Mucosa of descending colon (tissue), 3 donors: ENCODE measurements at regions not wholly inside any gene's neighbourhood (a gene's known extent, or its start where the extent isn't known, plus 50 kb on each side); places are given as distances from the start of the nearest gene placed in this dataset.

Experiments
- ATAC-seq: fragments of 200-7000 bp; cut with Tn5 transposase; one replicate; pipeline ENCODE4 v1.9.1; 2020; ENCODE audit warnings: mild to moderate bottlenecking, moderate library complexity
- DNase-seq, 3 donors: peaks; one replicate each; pipeline ENCODE4 v3.0.0-alpha.2; 2020
- H3K36me3 ChIP-seq: fragments of 200-600 bp; one replicate; pipeline ENCODE4 v1.8.0; 2021; ENCODE audit warnings: low read depth, mild to moderate bottlenecking
- H3K4me1 ChIP-seq: fragments of 200-600 bp; one replicate; pipeline ENCODE4 v1.8.0; 2021; ENCODE audit warnings: low read depth, mild to moderate bottlenecking
- H3K4me3 ChIP-seq: fragments of 200-600 bp; one replicate; pipeline ENCODE4 v1.8.0; 2021; ENCODE audit warnings: mild to moderate bottlenecking
- H3K9me3 ChIP-seq: fragments of 200-600 bp; one replicate; pipeline ENCODE4 v1.8.0; 2021; ENCODE audit warnings: mild to moderate bottlenecking
- intact Hi-C, 2 donors: fragments of 100-400 bp; cut with DNase I in 1 of 2; cut with micrococcal nuclease in 1 of 2; formaldehyde crosslinking; loops; one replicate each; pipeline versions ENCODE4 v1.11.0 to v1.11.1; 2022; cut with DNase I, micrococcal nuclease
- TF ChIP-seq, protein P1 (sequence below): fragments of 200-600 bp; IDR thresholded peaks from one replicate; pipeline ENCODE4 v1.8.0; 2022; ENCODE audit warnings: antibody characterized with exemption, mild to moderate bottlenecking
- donor health status: DM: no; HTN: no; CAD: no; lungs with moderate emphysema.
- donor health status: DM: no; HTN: no; CAD: no.
- donor health status: DM: no; HTN: yes; CAD: no.

GRCh38 chrX:7789200-7789599 lies 53.8 kb upstream of the VCX start:
- intact Hi-C loops = no loop called here
- ATAC-seq = no peak
- H3K4me1 ChIP-seq = no peaks in the 10 kb centered on the region
- no peak for DNase-seq
- no peaks in the 10 kb centered on the region for H3K36me3 ChIP-seq
- TF ChIP-seq, protein P1, sequence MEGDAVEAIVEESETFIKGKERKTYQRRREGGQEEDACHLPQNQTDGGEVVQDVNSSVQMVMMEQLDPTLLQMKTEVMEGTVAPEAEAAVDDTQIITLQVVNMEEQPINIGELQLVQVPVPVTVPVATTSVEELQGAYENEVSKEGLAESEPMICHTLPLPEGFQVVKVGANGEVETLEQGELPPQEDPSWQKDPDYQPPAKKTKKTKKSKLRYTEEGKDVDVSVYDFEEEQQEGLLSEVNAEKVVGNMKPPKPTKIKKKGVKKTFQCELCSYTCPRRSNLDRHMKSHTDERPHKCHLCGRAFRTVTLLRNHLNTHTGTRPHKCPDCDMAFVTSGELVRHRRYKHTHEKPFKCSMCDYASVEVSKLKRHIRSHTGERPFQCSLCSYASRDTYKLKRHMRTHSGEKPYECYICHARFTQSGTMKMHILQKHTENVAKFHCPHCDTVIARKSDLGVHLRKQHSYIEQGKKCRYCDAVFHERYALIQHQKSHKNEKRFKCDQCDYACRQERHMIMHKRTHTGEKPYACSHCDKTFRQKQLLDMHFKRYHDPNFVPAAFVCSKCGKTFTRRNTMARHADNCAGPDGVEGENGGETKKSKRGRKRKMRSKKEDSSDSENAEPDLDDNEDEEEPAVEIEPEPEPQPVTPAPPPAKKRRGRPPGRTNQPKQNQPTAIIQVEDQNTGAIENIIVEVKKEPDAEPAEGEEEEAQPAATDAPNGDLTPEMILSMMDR = no peak
- H3K4me3 ChIP-seq = no peak overlapping the region
- H3K9me3 ChIP-seq = no peaks in the 10 kb centered on the region

- Histone ChIP-seq H3K4me3 (no peak overlapping the region), H3K4me1 (no peaks in the 10 kb centered on the region), H3K9me3 (no peaks in the 10 kb centered on the region), H3K36me3 (no peaks in the 10 kb centered on the region)
- TF ChIP-seq, protein P1 = no peak
- intact Hi-C loops = no loop called here
- DNase-seq (no peak), ATAC-seq (no peak)
Measured at GRCh38 chrX:7788334-7788733, 54.6 kb upstream of the VCX start.

DNA sequence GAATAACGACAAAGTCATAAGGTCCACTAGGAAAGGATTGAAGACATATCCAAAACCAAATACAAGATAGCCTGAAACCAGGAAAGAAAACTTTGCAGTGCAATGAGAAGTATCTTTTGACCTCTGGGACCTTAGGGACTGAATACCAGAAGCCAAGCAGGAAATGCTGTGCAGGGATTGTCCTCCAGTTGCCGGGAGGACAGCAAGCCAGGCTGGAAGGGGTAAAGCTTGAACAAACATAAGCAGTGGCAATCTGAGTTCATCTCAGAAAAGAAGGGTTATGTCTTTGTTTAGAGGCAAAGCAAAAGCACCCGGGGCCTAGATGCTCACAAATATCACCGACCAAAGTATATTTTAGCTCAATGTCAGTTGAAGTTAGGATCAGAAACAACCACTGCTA lies 55.3 kb upstream of the VCX start:
- intact Hi-C loops = no loop called here
- ATAC-seq (no peak), DNase-seq (no peak)
- TF ChIP-seq, protein P1 = no peak
- Histone ChIP-seq H3K4me1 (no peaks in the 10 kb centered on the region), H3K9me3 (no peaks in the 10 kb centered on the region), H3K36me3 (no peaks in the 10 kb centered on the region), H3K4me3 (no peak overlapping the region)

DNA sequence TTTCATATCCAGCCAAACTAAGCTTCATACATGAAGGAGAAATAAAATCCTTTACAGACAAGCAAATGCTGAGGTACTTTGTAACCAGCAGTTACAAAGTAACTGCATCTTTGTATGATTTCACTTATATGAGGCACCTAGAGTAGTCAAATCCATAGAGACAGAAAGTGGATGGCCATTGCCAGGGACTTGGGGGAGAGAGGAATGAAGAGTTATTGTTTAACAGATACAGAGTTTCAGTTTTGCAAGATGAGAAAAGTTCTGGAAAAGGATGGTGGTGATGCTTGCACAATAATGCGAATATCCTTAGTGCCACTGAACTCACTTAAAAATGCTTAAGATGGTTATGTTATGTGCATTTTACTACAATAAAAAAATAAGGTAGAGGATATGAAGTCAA lies 58.4 kb upstream of the VCX start:
- intact Hi-C loops = no loop called here
- Histone ChIP-seq H3K36me3 (no peaks in the 10 kb centered on the region), H3K4me1 (no peaks in the 10 kb centered on the region), H3K4me3 (no peak overlapping the region), H3K9me3 (no peaks in the 10 kb centered on the region)
- TF ChIP-seq, protein P1 = no peak
- ATAC-seq = no peak
- DNase-seq = no peak

- intact Hi-C loops = no loop called here
- Histone ChIP-seq H3K4me3 (no peak overlapping the region), H3K9me3 (no peaks in the 10 kb centered on the region), H3K36me3 (no peaks in the 10 kb centered on the region), H3K4me1 (no peaks in the 10 kb centered on the region)
- DNase-seq (no peak), ATAC-seq (no peak)
- TF ChIP-seq, protein P1 = no peak
Measured at GRCh38 chrX:7779644-7780043, 63.3 kb upstream of the VCX start.

- DNase-seq (no peak), ATAC-seq (no peak)
- TF ChIP-seq, protein P1 = no peak
- Histone ChIP-seq H3K36me3 (no peaks in the 10 kb centered on the region), H3K4me3 (no peak overlapping the region), H3K4me1 (no peaks in the 10 kb centered on the region), H3K9me3 (no peaks in the 10 kb centered on the region)
- intact Hi-C loops = no loop called here
Measured at GRCh38 chrX:7775987-7776386, 67.0 kb upstream of the VCX start.
